Testis (tissue), 2 donors: ENCODE measurements at regions not wholly inside any gene's neighbourhood (a gene's known extent, or its start where the extent isn't known, plus 50 kb on each side); places are given as distances from the start of the nearest gene placed in this dataset.

ENCODE experiments used
- POLR2A ChIP-seq: fragments of 450-650 bp; IDR thresholded peaks from one replicate; pipeline ENCODE4 v1.6.1; 2017; ENCODE audit warnings: antibody characterized with exemption, mild to moderate bottlenecking, moderate library complexity
- TF ChIP-seq, protein P1 (sequence below), 3 experiments: fragments of 450-650 bp in 2 of 3; fragments of 200-600 bp in 1 of 3; sonication (generic) in 1 of 3; IDR thresholded peaks; one replicate each; pipeline ENCODE4 v1.5.1; 2016 to 2019; ENCODE audit warnings: antibody characterized with exemption in 3 of 3, mild to moderate bottlenecking in 2 of 3, moderate library complexity in 1 of 3

DNA sequence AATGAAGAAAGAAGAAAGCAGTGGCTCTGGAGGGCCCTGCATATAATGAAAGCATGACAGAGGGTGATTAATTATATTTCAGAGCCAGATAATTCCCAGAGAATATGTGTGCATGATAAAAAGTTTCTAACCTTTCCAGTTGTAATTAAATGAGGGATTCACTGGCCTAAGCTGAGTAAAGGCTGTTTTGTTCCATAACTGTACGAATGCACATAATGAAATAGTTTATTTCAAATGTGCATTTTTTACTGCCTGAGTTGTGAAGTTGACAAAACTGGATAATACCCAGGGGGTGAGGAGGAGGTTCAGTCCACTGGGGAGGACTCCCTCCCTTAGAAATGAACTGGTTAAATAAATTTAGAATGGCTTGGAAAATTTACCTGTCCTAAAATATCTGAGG, 616.4 kb downstream of the TAFA4 start:
- TF ChIP-seq, protein P1, sequence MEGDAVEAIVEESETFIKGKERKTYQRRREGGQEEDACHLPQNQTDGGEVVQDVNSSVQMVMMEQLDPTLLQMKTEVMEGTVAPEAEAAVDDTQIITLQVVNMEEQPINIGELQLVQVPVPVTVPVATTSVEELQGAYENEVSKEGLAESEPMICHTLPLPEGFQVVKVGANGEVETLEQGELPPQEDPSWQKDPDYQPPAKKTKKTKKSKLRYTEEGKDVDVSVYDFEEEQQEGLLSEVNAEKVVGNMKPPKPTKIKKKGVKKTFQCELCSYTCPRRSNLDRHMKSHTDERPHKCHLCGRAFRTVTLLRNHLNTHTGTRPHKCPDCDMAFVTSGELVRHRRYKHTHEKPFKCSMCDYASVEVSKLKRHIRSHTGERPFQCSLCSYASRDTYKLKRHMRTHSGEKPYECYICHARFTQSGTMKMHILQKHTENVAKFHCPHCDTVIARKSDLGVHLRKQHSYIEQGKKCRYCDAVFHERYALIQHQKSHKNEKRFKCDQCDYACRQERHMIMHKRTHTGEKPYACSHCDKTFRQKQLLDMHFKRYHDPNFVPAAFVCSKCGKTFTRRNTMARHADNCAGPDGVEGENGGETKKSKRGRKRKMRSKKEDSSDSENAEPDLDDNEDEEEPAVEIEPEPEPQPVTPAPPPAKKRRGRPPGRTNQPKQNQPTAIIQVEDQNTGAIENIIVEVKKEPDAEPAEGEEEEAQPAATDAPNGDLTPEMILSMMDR (IDR thresholded peaks at IDR 0.05): no peak
- no peak for TF ChIP-seq POLR2A
